NCI-H510A (cell line): ENCODE measurements at regions not wholly inside any gene's neighbourhood (a gene's known extent, or its start where the extent isn't known, plus 50 kb on each side); places are given as distances from the start of the nearest gene placed in this dataset.
"Not testable (repeated sequence)": the region's sequence is repeated elsewhere in the genome, so short reads cannot be mapped to it uniquely, and the experiment has no call there.

ENCODE experiments used
- DNase-seq: peaks from one replicate; lab custom pipeline; 2025; lab: John Stamatoyannopoulos, UW

DNA sequence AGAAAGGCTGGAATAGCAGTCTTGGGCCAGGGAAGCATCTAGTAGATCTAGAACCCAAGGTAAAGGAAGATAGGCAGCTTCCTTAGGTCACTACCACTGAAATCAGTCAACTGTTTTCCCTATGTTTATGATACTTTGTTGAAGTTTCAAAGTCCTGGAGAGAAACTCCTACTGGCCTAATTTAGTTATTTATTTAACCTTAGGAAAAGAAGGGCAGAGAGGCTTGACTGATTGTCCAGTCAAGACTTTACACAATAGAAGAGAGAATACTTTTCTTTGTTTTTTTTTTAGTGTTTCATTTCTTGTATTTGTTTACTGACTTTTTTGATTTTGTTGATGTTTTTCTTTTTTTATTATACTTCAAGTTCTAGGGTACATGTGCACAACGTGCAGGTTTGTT is 138.9 kb upstream of the PHYHIPL start:
- DNase-seq = no peak

DNA sequence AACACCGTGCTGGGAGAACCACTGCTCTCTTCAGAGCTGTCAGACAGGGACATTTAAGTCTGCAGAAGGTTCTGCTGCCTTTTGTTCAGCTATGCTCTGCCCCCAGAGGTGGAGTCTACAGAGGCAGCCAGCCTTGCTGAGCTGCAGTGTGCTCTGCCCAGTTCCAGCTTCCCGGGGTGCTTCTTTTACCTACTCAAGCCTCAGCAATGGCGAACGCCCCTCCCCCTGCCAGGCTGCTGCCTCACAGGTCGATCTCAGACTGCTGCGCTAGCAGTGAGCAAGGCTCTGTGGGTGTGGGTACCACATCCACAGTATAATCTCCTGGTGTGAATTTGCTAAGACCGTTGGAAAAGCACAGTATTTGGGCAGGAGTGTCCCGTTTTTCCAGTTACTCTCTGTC is 133.1 kb upstream of the PHYHIPL start:
- not testable (repeated sequence) for DNase-seq

DNA sequence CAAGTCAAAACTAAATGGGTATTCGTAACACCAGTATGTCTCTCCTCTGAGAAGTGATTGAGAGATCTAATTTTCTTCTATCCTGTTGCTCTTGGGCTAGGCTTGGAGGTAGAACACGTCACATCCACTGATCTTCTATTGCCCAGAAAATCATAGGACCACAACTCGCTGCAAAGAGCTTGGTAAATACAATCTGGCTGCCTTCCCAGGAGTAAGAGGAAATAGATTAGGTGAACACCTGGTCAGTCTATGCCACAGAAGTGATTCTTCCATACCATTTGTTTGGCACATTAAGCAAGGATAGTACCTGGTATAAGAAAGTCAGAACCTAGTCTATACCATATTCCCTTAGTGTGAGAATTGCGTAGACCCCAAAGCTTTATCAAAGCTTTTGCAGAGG is 129.3 kb upstream of the PHYHIPL start:
- DNase-seq = peak; percentile 16

- DNase-seq = no peak
These were observed 128.4 kb upstream of the PHYHIPL start for GRCh38 chr10:59047957-59048618.

DNA sequence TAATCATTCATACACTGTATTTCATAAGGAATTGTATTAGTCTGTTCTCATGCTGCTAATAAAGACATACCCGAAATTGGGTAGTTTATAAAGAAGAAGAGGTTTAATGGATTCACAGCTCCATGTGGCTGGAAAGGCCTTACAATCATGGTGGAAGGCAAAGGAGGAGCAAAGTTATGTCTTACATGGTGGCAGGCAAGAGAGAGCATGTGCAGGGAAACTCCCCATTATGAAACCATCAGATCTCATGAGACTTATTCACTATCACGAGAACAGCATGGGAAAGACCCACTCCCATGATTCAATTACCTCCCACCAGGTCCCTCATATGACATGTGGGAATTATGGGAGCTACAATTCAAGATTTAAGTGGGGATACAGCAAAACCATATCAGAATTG is 122.9 kb upstream of the PHYHIPL start:
- DNase-seq = not testable (repeated sequence)

DNA sequence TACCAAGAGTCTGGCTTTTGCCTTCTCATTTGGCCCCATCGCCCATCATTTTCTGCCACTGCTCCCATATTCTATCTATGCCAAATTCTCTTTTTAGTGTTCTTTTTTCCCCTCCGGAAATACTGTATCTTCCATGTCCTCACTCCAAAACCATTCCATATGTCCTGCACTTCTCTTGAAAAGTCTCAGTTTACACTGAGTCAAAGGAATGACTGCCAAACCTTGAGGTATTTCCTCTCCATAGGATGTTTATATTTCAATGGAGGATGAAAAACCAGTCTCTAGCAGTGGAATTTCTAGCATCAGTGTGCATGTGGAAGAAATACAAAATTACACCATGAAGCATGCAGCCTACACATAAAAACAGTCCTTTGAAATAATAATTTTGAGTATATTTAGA is 121.4 kb upstream of the PHYHIPL start:
- DNase-seq = no peak

GRCh38 chr10:59057345-59057744 is 119.1 kb upstream of the PHYHIPL start:
- no peak for DNase-seq

- no peak for DNase-seq
These were observed 115.6 kb upstream of the PHYHIPL start for GRCh38 chr10:59060852-59061251.

GRCh38 chr10:59063491-59063890 is 113.0 kb upstream of the PHYHIPL start:
- no peak for DNase-seq

- DNase-seq = no peak
These were observed 112.3 kb upstream of the PHYHIPL start for GRCh38 chr10:59064080-59064692.

DNA sequence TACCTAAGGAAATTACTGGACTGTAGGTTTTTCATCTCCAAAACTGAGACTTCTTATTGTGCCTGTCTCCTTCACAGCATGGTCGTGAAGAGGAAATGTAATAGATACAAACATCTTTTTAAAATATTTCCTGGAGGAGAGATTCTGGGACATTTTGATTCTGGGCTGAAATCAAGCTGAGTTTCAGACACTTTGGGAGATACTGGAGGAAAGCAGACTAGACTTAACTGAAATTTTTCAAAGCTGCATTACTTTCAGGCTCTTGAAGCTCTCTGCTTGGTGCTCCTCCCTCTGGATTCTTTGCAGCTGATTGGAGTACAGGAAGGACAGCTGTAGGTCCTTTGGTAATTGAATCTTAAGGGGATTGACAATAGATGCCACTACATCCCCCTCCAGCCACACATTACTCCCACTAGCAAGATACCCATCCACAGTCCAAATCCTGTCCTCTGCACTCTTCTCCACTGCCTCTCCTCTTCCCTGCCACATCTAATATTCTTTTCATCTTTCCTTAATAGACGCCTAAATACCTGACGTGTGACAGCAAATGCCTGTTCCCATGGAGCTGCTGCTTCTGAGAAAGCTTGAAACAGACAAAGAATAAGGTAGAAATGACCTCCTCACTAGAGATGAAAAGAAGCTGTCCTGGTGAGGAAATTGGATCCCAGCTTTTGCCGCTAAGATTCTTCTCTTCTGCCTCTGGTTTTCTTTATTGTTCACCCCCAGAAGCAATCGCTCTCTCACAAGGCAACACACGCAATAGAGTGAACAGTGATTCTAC is 111.5 kb upstream of the PHYHIPL start:
- no peak for DNase-seq

GRCh38 chr10:59068581-59069191 is 107.8 kb upstream of the PHYHIPL start:
- DNase-seq = no peak

GRCh38 chr10:59072038-59072437 is 104.4 kb upstream of the PHYHIPL start:
- DNase-seq = no peak

- DNase-seq = no peak
These were observed 102.9 kb upstream of the PHYHIPL start for GRCh38 chr10:59073456-59074053.

- no peak for DNase-seq
These were observed 100.9 kb upstream of the PHYHIPL start for GRCh38 chr10:59075576-59075975.

- no peak for DNase-seq
These were observed 98.6 kb upstream of the PHYHIPL start for GRCh38 chr10:59077855-59078254.

- DNase-seq = no peak
These were observed 97.5 kb upstream of the PHYHIPL start for GRCh38 chr10:59078978-59079377.

DNA sequence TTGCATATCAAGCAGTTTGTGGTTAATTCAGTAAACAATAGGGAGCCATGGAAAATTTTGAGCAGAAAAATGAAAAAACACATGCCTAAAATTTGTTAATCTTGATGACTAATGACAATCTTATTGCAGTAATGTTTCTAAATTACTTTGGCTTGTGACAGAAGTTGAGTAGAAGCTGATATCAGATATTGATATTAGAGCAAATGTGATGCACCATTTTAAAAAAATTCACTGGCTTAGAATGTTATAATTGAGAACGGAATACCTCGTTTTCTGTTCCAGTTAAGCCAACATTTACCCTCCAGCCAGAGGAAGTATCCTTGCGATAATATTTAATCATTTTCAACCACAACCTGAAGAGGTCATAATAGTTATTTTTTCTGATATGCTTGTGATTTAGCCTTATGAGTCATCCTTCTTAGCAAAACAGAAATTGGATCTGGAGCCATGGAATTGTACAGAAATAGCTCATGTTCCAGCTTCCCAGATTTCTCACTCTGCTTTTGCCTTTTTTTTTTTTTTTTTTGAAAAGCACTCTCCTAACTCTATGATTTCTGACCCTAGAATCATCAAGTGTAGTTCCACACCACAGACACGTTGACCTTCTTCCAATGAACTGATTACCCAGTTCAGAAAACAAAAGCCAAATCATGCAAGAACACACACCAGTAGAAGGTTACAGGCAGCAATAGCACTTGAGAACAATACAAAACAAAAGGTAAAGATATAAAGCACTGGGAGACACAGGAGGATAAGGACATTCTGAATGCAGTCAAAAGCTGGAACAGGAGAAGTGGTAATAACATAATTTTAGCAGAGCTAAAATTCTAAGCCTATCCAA is 96.8 kb upstream of the PHYHIPL start:
- no peak for DNase-seq

DNA sequence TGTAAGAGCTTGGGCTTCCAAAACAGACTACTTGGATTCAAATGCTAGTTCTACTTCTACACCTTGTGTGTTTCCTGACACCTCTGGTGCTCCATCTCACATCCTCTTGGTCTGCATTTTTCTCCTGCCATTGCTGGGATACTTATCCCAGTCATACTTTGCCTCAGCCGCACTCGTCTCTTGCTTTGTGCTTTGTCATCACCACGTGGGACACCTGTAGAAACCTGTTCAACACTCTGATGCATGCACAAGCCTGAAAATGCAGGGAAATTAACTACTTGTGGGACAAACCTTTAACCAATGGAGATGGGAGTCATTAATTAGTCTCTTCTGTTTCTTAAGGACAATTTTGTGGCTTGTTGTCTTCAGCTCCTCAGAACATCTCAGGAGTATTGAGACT is 94.2 kb upstream of the PHYHIPL start:
- no peak for DNase-seq

GRCh38 chr10:59085054-59085453 is 91.4 kb upstream of the PHYHIPL start:
- no peak for DNase-seq

GRCh38 chr10:59085711-59086502 is 90.5 kb upstream of the PHYHIPL start:
- DNase-seq = no peak
